ENCODE measurements at regions not wholly inside any gene's neighbourhood (a gene's known extent, or its start where the extent isn't known, plus 50 kb on each side); places are given as distances from the start of the nearest gene placed in this dataset.

GRCh38 chr1:38700077-38700470 lies 159.5 kb downstream of the RRAGC start:
- TF ChIP-seq, protein P1, sequence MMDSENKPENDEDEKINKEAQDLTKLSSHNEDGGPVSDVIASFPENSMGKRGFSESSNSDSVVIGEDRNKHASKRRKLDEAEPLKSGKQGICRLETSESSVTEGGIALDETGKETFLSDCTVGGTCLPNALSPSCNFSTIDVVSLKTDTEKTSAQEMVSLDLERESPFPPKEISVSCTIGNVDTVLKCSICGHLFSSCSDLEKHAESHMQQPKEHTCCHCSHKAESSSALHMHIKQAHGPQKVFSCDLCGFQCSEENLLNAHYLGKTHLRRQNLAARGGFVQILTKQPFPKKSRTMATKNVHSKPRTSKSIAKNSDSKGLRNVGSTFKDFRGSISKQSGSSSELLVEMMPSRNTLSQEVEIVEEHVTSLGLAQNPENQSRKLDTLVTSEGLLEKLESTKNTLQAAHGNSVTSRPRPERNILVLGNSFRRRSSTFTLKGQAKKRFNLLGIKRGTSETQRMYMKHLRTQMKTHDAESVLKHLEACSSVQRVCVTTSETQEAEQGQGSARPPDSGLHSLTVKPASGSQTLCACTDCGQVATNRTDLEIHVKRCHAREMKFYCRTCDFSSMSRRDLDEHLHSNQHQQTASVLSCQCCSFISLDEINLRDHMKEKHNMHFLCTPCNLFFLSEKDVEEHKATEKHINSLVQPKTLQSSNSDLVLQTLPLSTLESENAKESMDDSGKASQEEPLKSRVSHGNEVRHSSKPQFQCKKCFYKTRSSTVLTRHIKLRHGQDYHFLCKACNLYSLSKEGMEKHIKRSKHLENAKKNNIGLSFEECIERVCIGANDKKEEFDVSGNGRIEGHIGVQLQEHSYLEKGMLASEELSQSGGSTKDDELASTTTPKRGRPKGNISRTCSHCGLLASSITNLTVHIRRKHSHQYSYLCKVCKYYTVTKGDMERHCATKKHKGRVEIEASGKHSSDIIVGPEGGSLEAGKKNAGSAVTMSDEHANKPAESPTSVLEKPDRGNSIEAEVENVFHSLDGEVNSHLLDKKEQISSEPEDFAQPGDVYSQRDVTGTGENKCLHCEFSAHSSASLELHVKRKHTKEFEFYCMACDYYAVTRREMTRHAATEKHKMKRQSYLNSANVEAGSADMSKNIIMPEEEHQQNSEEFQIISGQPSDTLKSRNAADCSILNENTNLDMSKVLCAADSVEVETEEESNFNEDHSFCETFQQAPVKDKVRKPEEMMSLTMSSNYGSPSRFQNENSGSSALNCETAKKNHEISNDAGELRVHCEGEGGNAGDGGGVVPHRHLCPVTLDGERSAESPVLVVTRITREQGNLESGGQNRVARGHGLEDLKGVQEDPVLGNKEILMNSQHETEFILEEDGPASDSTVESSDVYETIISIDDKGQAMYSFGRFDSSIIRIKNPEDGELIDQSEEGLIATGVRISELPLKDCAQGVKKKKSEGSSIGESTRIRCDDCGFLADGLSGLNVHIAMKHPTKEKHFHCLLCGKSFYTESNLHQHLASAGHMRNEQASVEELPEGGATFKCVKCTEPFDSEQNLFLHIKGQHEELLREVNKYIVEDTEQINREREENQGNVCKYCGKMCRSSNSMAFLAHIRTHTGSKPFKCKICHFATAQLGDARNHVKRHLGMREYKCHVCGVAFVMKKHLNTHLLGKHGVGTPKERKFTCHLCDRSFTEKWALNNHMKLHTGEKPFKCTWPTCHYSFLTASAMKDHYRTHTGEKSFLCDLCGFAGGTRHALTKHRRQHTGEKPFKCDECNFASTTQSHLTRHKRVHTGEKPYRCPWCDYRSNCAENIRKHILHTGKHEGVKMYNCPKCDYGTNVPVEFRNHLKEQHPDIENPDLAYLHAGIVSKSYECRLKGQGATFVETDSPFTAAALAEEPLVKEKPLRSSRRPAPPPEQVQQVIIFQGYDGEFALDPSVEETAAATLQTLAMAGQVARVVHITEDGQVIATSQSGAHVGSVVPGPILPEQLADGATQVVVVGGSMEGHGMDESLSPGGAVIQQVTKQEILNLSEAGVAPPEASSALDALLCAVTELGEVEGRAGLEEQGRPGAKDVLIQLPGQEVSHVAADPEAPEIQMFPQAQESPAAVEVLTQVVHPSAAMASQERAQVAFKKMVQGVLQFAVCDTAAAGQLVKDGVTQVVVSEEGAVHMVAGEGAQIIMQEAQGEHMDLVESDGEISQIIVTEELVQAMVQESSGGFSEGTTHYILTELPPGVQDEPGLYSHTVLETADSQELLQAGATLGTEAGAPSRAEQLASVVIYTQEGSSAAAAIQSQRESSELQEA (IDR thresholded peaks at IDR 0.05; ENCODE audit: low read depth): no peak
- TF ChIP-seq SP1 (CRISPR knock-in tag; IDR thresholded peaks at IDR 0.05) (no peak), EP300 (IDR thresholded peaks at IDR 0.05; ENCODE audit: low read length) (no peak), CBFB (CRISPR knock-in tag; IDR thresholded peaks at IDR 0.05) (no peak), ZNF639 (CRISPR knock-in tag; conservative IDR thresholded peaks at IDR 0.05 in 1 of 2, IDR thresholded peaks at IDR 0.05 in 1 of 2) (no peak)
- TF ChIP-seq, protein P2, sequence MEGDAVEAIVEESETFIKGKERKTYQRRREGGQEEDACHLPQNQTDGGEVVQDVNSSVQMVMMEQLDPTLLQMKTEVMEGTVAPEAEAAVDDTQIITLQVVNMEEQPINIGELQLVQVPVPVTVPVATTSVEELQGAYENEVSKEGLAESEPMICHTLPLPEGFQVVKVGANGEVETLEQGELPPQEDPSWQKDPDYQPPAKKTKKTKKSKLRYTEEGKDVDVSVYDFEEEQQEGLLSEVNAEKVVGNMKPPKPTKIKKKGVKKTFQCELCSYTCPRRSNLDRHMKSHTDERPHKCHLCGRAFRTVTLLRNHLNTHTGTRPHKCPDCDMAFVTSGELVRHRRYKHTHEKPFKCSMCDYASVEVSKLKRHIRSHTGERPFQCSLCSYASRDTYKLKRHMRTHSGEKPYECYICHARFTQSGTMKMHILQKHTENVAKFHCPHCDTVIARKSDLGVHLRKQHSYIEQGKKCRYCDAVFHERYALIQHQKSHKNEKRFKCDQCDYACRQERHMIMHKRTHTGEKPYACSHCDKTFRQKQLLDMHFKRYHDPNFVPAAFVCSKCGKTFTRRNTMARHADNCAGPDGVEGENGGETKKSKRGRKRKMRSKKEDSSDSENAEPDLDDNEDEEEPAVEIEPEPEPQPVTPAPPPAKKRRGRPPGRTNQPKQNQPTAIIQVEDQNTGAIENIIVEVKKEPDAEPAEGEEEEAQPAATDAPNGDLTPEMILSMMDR (IDR thresholded peaks at IDR 0.05 in 2 of 3, conservative IDR thresholded peaks at IDR 0.05 in 1 of 3; ENCODE audit: insufficient read depth in 2 of 3, low read depth in 1 of 3, low read length in 3 of 3): no peak

Measured in K562 (cell line).